ENCODE measurements at regions not wholly inside any gene's neighbourhood (a gene's known extent, or its start where the extent isn't known, plus 50 kb on each side); places are given as distances from the start of the nearest gene placed in this dataset.
"Not testable (repeated sequence)": the region's sequence is repeated elsewhere in the genome, so short reads cannot be mapped to it uniquely, and the experiment has no call there.

GRCh38 chr9:65442116-65442515 is 157.1 kb upstream of the FOXD4L5 start:
- H3K4me3 Mint-ChIP-seq; H3K36me3 Mint-ChIP-seq (ENCODE audit: low read depth); H3K27me3 Mint-ChIP-seq; H3K4me1 Mint-ChIP-seq; POLR2A ChIA-PET; CTCF ChIA-PET; H3K27ac Mint-ChIP-seq; DNase-seq: not testable (repeated sequence)
- H3K9me3 Mint-ChIP-seq = peaks cover 15% of the 10 kb centered on the region

- H3K4me3 Mint-ChIP-seq, CTCF ChIA-PET: not testable (repeated sequence)
These were observed 156.4 kb upstream of the FOXD4L5 start for GRCh38 chr9:65441324-65441920.

GRCh38 chr9:65437724-65438123 is 152.7 kb upstream of the FOXD4L5 start:
- H3K9me3 Mint-ChIP-seq = peaks cover 25% of the 10 kb centered on the region
- H3K4me3 Mint-ChIP-seq = no peak overlapping the region
- H3K27me3 Mint-ChIP-seq = no peaks in the 10 kb centered on the region
- CTCF ChIA-PET = no interaction called here
- no peaks in the 10 kb centered on the region for H3K4me1 Mint-ChIP-seq
- no peak for DNase-seq
- no peak overlapping the region for H3K27ac Mint-ChIP-seq
- POLR2A ChIA-PET = no interaction called here
- H3K36me3 Mint-ChIP-seq (ENCODE audit: low read depth) = peaks cover 1% of the 10 kb centered on the region

More at GRCh38 chr9:65441324-65441920, 156.4 kb upstream of the FOXD4L5 start:
- H3K9me3 Mint-ChIP-seq = peaks cover 20% of the 10 kb centered on the region
- H3K27me3 Mint-ChIP-seq; H3K27ac Mint-ChIP-seq; DNase-seq; POLR2A ChIA-PET; H3K4me1 Mint-ChIP-seq; H3K36me3 Mint-ChIP-seq (ENCODE audit: low read depth): not testable (repeated sequence)

- Mint-ChIP-seq H3K9me3 (peaks cover 35% of the 10 kb centered on the region), H3K27ac (no peak overlapping the region), H3K27me3 (no peaks in the 10 kb centered on the region), H3K36me3 (ENCODE audit: low read depth) (peaks cover 2% of the 10 kb centered on the region), H3K4me3 (no peak overlapping the region), H3K4me1 (no peaks in the 10 kb centered on the region)
- POLR2A ChIA-PET = no interaction called here
- no peak for DNase-seq
- CTCF ChIA-PET = no interaction called here
These were observed 150.5 kb upstream of the FOXD4L5 start for GRCh38 chr9:65435464-65435863.

- Mint-ChIP-seq H3K36me3 (ENCODE audit: low read depth) (peaks cover 2% of the 10 kb centered on the region), H3K27me3 (no peaks in the 10 kb centered on the region), H3K9me3 (peaks cover 43% of the 10 kb centered on the region), H3K27ac (no peak overlapping the region), H3K4me1 (no peaks in the 10 kb centered on the region), H3K4me3 (no peak overlapping the region)
- ChIA-PET POLR2A (no interaction called here), CTCF (no interaction called here)
- no peak for DNase-seq
These were observed 147.8 kb upstream of the FOXD4L5 start for GRCh38 chr9:65432722-65433323.

GRCh38 chr9:65432051-65432450 is 147.0 kb upstream of the FOXD4L5 start:
- ChIA-PET CTCF (no interaction called here), POLR2A (no interaction called here)
- Mint-ChIP-seq H3K9me3 (peaks cover 39% of the 10 kb centered on the region), H3K27ac (no peak overlapping the region), H3K4me3 (no peak overlapping the region), H3K36me3 (ENCODE audit: low read depth) (peaks cover 2% of the 10 kb centered on the region), H3K4me1 (no peaks in the 10 kb centered on the region), H3K27me3 (no peaks in the 10 kb centered on the region)
- DNase-seq = no peak

GRCh38 chr9:65430221-65430620 is 145.2 kb upstream of the FOXD4L5 start:
- ChIA-PET CTCF (no interaction called here), POLR2A (no interaction called here)
- Mint-ChIP-seq H3K4me3 (no peak overlapping the region), H3K27me3 (no peaks in the 10 kb centered on the region), H3K36me3 (ENCODE audit: low read depth) (peaks cover 2% of the 10 kb centered on the region), H3K4me1 (no peaks in the 10 kb centered on the region), H3K9me3 (peaks cover 37% of the 10 kb centered on the region), H3K27ac (no peak overlapping the region)
- DNase-seq = no peak

- H3K4me3 Mint-ChIP-seq; DNase-seq; H3K36me3 Mint-ChIP-seq (ENCODE audit: low read depth); POLR2A ChIA-PET; H3K27me3 Mint-ChIP-seq; CTCF ChIA-PET; H3K27ac Mint-ChIP-seq; H3K4me1 Mint-ChIP-seq: not testable (repeated sequence)
- H3K9me3 Mint-ChIP-seq = peaks cover 43% of the 10 kb centered on the region
These were observed 142.4 kb upstream of the FOXD4L5 start for GRCh38 chr9:65427361-65427760.

- H3K4me3 Mint-ChIP-seq; H3K36me3 Mint-ChIP-seq (ENCODE audit: low read depth); H3K27me3 Mint-ChIP-seq; H3K27ac Mint-ChIP-seq; H3K4me1 Mint-ChIP-seq; DNase-seq; POLR2A ChIA-PET; CTCF ChIA-PET: not testable (repeated sequence)
- peaks cover 41% of the 10 kb centered on the region for H3K9me3 Mint-ChIP-seq
These were observed 141.8 kb upstream of the FOXD4L5 start for GRCh38 chr9:65426813-65427212.

GRCh38 chr9:65426231-65426630 is 141.2 kb upstream of the FOXD4L5 start:
- peaks cover 44% of the 10 kb centered on the region for H3K9me3 Mint-ChIP-seq
- H3K27me3 Mint-ChIP-seq = no peaks in the 10 kb centered on the region
- H3K36me3 Mint-ChIP-seq (ENCODE audit: low read depth) = no peaks in the 10 kb centered on the region
- no peaks in the 10 kb centered on the region for H3K4me1 Mint-ChIP-seq
- ChIA-PET CTCF (no interaction called here), POLR2A (no interaction called here)
- DNase-seq = no peak
- H3K27ac Mint-ChIP-seq = no peak overlapping the region
- H3K4me3 Mint-ChIP-seq = no peak overlapping the region

- H3K27ac Mint-ChIP-seq; H3K27me3 Mint-ChIP-seq; CTCF ChIA-PET; H3K4me1 Mint-ChIP-seq; H3K36me3 Mint-ChIP-seq (ENCODE audit: low read depth); H3K4me3 Mint-ChIP-seq; POLR2A ChIA-PET; DNase-seq: not testable (repeated sequence)
- peaks cover 45% of the 10 kb centered on the region for H3K9me3 Mint-ChIP-seq
These were observed 140.2 kb upstream of the FOXD4L5 start for GRCh38 chr9:65425183-65425582.

- H3K27ac Mint-ChIP-seq; H3K27me3 Mint-ChIP-seq; CTCF ChIA-PET; DNase-seq; POLR2A ChIA-PET; H3K4me3 Mint-ChIP-seq; H3K4me1 Mint-ChIP-seq; H3K36me3 Mint-ChIP-seq (ENCODE audit: low read depth): not testable (repeated sequence)
- peaks cover 45% of the 10 kb centered on the region for H3K9me3 Mint-ChIP-seq
These were observed 139.5 kb upstream of the FOXD4L5 start for GRCh38 chr9:65424437-65424984.

GRCh38 chr9:65423691-65424436 is 138.9 kb upstream of the FOXD4L5 start:
- H3K27ac Mint-ChIP-seq; H3K4me1 Mint-ChIP-seq; DNase-seq; H3K4me3 Mint-ChIP-seq; H3K36me3 Mint-ChIP-seq (ENCODE audit: low read depth); CTCF ChIA-PET; POLR2A ChIA-PET; H3K27me3 Mint-ChIP-seq: not testable (repeated sequence)
- peaks cover 39% of the 10 kb centered on the region for H3K9me3 Mint-ChIP-seq

Data from activated CD4-positive, alpha-beta T cell treated with anti-CD3 and anti-CD28 coated beads, Interleukin-2, amount 10 ng/mL, durations not matched to agents 7 days and 5 days (primary cell).